C4-2B (cell line): ENCODE measurements at regions not wholly inside any gene's neighbourhood (a gene's known extent, or its start where the extent isn't known, plus 50 kb on each side); places are given as distances from the start of the nearest gene placed in this dataset.

Experiments used
- CTCF ChIP-seq: fragments of 450-650 bp; conservative IDR thresholded peaks from 2 replicates; pipeline ENCODE4 v1.5.1; 2017; ENCODE audit warnings: mild to moderate bottlenecking
- ZFX ChIP-seq: fragments of 450-650 bp; IDR thresholded peaks from 2 replicates; pipeline ENCODE4 v1.6.1; 2017

- TF ChIP-seq CTCF: no peak
- no peak for TF ChIP-seq ZFX
Measured at GRCh38 chr2:129274918-129275317, 704.5 kb upstream of the RAB6C start.
